SKM-1 treated with dmso at 0.1 percent for 144 hours (cell line): ENCODE measurements at regions not wholly inside any gene's neighbourhood (a gene's known extent, or its start where the extent isn't known, plus 50 kb on each side); places are given as distances from the start of the nearest gene placed in this dataset.
A peak's percentile ranks its signal among the peaks of the same experiment; 100 is the strongest.

Experiments
- DNase-seq: peaks from one replicate; lab custom pipeline; 2025; ENCODE audit not compliant: unreplicated experiment; lab: John Stamatoyannopoulos, UW

DNA sequence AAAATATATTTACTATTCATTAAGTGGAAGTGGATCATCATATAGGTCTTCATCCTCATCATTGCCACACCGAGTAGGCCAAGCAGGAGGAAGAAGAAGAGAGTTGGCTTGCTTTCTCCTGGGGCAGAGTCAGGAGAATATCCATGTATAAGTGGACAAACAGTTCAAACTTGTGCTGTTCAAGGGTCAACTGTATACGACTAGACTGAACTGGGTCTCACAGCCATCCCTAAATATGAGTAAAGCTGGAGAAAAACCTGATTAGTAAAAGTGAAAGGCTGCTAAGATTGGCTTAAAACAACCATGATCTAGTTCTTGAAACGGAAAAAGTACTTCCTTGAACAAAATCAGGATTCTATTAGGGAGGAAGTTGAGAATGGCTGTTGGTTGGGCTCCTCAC, 276.7 kb upstream of the ADRA1B start:
- no peak for DNase-seq

DNA sequence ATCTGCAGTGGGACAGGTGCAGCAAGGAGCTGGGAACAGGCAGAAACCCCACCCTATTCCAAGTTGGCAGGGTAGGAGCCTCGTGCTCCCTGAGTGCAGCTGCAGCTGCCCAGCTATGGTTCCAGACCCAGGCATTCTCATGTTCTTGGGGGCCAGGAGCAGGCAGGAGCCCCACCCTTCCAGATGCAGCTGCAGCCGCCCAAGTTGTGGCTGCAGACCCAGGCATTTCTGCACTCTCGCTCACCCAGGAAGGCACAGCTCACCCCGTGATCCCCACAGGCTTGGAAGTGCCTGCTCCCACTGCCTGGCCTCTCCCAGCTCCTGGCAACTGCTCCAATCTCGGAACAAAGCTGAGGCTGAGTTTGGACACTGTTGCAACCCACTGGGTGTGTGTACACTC, 275.8 kb upstream of the ADRA1B start:
- no peak for DNase-seq

DNA sequence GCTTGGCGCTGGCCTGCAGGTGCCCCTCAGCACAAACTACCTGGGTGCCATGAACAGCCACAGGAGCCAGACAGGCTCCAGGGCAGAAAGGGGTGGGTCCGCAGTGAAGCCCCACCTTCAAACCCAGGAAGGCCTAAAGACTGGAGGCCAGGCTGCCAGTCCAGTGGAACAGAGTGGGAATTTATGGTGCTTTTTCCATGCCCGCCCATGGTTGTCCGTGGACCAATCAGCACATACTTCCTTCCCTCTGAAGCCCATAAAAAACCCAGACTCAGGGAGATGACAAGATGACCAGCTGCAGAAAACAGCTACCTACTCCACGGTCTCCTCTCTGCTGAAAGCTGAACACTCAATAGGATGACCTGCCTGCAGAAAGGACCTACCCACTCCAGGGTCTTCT, 275.4 kb upstream of the ADRA1B start:
- DNase-seq = no peak

DNA sequence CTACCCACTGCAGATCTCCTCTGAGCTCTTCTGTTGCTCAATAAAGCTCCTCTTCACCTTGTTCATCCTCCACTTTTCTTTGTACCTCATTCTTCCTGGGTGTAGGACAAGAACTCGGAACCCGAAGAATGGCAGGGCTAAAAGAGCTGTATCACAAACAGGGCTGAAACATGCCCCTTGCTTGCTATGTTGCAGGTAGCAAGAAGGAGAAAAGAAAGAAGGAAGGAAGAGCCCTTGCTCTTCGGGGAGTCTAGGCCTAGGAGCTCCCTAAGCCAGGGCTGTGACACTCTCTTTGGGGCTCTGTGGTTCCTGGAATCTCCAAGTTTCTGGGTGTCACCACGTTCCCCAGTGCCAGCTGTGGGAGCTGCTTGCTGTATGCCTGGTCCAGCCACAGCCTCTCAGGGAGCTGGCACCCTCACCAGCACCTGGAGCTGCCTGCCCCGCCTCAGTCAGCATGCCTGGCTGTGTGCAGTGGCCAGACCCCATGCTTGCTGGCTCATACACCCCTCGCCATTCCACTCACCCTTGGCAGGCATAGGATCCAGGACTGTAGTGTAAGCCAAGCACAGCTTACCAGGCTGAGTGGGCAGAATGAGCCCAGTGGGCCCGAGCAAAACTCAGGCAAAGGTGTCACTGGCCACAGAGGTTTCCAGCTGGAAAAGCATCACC, 274.8 kb upstream of the ADRA1B start:
- no peak for DNase-seq

DNA sequence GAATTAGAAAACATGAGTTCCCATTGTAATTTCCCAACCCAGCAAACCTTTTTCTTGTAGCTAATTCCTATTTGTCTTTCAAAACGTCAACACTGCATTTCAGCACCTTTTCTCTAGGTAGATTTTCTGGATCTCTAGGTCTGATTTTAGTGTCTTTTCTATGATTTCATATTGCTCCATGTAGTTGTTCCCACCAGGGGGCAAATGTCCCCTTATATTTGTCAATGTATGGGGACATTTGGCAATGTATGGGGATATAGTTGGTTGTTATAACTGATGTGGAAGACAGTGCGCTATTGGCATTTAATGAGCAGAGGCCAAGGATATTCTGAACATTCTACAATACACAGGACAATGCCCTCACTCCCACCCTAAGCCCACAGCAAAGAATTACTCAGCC, 273.9 kb upstream of the ADRA1B start:
- no peak for DNase-seq

DNA sequence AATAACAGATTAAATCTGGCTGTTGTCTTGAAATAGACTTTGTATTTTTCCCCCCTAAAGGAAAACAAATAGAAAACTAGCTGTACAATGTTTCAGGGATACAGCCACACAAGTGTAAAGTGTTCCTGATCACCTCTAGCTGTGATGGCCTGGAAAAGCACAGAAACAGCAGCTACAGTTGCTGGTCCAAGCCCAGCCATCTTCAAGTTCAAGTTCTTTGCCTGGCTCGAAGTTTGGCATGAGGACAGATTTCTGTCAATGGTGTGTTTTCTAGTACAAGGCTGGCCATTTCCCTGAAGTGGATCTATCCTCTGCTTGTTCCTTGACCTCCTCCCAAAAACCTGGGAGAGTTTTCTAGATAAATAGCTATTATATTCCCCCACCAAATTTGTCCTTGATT, 272.2 kb upstream of the ADRA1B start:
- DNase-seq = no peak

DNA sequence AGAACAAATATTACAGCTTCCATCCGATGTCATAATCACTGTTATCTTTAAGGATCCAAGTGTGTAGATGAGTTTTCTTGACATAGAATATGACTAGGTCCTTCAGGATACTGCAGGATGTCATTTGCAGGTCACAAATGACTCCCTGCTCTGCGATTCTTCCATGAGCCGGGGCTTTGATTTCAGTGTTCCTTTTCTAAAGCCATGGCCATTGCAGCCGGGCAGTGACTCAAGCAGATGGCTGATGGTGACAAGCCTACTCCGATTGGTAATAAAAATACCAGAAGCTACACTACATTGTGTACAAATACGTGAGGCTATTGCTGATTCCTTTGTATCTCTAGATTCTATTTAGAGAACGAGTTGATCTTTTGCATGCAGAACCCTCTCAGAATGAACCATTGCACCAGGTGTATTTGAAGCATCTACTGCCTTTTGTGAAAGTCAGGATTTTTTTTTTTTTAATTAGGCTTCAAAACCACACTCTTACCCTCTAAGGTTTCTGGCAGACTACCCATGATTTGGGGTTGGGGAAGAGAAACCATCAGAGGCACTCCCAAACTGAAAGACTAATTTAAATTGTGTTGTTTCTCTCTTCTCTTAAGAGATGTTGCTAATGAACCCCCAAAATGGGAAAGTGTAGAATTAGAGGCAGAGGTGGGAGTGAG, 271.0 kb upstream of the ADRA1B start:
- DNase-seq = no peak

DNA sequence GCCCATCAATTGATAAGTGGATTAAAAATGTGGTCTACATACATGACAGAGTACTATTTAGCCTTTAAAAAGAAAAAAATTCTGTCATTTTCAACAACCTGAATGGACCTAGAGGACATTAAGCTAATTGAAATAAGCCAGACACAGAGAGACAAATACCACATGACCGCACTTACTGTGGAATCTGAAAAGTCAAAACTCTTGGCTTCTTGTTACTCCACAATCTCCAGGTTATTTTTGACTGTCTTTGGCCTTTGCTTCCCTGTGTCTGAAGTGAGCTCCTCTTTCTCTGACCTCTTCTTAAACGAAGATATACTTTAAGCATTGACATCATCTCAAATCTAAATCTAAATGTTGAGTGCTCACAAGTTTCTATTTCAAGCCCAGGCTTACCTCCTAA, 265.5 kb upstream of the ADRA1B start:
- DNase-seq = no peak

DNA sequence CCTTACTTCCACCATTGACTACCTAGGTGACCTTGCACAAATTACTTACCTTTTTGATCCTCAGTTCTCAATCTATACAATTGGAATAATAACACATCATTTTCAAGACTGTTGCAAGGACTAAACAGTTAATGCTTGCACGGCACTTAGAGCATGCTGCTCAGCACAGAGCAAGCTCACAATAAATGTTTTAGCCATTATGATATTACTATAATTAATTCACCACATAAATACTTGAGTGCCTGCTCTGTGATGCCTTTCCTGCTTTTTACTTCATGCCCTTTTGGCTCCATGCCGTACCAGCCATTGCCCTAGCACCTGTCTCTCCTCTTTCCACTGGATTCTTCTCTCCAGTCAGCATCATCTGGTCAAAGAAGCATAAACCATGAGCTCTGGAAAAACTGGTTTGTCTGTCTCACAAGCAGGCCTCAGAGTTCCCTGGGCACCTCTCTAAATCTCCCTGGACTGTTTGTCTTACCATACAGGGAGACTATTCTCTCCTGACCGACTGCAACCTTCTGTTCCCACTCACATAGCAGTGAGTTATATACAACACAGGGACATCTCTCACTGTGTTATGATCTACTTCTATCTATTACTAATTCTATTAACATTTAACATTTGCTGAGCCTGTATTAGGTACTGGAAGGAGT, 260.4 kb upstream of the ADRA1B start:
- DNase-seq = no peak

DNA sequence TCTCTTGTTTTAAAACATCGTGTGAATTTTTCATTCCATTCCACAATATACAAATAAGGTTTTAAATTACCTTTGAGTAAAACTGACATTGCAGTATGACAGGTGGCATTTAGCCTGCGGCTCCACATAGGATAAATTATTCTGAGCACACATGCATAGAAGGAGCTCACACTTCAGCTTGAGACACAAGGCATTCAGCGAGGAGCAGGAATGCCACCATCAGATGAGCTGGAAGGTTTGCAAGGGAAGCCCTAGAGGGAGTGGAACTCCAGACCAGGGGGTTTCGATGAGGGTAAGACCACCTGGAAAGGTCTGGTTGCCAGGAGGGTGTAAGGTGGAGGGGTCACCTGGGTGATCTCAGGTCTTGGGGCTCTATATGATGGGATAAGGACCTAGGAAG, 259.0 kb upstream of the ADRA1B start:
- no peak for DNase-seq

DNA sequence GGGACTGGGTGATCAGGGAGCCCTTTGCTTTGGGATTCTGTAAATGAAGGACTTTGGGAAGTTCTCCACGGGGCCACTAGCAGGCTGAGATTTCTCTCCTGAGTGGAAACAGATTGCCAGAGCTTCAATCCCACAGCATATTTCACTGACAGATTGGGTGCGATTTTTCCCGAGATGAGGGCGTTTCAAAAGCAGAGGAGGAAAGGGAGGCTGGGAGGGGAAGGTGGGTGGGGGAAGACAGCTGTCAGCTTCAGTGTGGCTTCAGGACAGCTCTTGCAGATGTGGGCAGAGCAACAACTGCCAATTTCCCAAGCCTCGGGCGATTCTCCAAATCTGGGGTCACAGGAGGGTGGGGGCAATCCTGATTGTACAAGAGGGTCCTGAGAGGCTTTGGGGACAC, 258.5 kb upstream of the ADRA1B start:
- DNase-seq = no peak

DNA sequence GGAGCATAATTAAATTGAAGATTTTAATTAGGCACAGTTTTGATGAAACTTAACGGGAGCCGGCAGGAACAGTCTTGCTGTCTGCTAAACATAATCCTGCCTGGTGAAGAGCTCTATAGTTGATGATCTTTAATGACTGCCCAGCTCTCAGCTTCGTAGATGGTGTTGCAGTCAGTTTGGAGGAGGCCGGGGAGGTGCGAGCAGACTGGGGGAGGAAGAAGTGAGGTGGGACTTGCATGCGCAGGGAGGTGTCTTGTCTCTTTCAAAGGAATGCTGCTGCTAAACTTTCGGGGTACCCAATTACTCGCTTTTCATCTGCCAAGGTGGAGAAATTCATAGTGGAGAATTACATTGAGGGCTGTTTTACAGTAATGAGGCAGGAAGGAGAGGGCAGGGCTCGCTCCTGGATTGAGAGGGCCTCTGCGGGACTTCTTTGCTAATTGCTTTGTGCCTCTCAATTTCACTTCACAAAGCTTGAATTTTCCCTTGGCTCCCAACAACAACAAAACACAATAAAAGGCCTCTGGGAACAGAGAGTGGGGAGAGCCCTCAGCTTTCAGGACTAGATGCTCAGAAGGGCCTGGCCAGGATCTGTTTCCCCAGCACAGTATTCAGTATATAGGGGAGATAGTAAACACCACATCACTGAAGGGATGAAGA, 257.9 kb upstream of the ADRA1B start:
- no peak for DNase-seq

DNA sequence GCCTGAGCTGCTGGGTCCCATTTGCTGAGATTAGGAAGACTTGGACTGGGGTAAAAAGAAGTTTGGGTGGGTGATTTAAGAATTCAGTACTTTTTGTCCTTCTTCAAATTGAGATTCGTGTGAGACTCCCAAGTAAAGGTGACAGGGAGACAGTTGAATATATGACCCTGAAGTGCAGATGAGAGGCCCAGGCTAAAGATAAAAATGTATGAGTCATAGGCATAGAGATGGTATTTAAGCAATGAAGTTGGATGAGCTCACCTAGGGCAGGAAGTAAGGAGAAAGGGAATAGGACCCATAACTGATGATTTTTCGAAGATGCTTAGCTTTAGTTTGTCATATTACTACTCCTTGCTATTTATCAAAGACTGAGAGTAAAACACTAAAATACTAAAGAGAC, 255.9 kb upstream of the ADRA1B start:
- DNase-seq = no peak

DNA sequence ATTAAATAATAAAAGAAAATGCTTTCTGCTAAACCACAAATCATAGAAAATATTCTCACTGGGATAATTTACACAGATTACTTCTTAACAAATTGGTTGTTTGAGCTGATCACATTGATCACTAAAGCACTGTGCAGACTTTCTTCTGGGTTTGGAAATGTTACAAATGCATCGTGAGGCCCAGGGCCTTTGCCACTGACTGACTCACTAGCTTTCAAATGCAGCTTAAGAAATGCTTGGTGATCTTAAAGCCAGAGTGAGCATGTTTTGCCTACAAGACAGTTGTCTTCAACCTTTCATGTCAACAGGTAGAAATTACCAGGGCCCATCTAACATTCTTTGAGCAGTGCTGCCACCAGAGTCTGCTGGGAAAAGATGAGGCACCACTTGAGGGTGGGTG, 252.3 kb upstream of the ADRA1B start:
- DNase-seq = no peak

DNA sequence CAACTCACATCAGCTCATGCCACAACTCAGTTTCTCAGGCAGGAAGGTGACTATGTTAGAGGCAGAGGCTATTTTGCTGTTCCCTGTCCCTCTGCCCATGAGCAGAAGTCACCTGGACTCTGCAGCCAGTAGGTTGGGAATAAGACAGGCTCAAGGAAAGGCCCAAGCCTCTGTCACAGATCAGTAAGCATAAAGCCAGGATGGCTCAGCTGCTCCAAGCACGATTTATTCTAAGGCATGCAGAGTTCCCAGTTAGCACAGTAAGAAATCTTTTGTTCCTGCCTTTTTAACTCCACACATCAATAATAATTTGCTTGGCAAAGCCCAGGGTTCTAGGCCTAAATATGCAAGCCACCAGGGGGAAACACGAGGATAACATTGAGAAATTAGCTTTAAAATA, 249.0 kb upstream of the ADRA1B start:
- DNase-seq = no peak

DNA sequence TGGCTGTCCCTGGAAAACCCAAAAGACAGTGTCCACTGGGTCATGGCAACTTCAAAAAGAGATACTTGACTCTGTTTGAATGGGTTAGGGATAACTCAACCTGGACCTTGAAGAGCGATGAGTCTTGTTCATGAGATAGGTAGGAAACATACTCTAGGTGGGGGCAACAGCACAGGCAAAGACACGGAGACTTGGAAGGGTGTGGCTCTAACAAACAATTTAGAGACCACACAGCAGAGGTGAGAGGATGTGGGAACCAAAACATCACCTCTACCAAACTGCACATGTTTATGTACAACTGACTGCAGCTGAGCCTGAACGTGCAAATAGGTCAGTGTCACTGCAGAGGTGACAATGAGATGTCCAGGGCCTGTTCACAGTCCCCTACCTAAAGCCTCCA, 247.7 kb upstream of the ADRA1B start:
- DNase-seq = no peak

DNA sequence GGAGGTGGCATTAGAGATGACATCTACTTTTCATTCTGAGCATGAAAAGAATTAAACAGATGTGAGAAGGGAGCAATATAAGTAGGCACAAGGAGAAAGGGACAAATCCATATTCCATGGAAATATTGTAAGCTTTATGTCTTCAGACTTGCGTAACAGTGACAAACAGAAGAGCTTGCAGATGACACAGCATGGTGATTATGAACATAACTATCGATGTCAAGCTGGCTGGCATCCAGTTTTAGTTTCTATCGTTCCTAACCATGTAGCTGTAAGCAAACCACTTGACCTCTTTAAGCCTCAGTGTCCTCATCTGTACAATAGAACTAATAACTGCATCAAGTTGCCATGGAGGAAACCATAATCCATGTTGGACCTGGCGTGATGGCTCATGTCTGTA, 246.7 kb upstream of the ADRA1B start:
- no peak for DNase-seq

DNA sequence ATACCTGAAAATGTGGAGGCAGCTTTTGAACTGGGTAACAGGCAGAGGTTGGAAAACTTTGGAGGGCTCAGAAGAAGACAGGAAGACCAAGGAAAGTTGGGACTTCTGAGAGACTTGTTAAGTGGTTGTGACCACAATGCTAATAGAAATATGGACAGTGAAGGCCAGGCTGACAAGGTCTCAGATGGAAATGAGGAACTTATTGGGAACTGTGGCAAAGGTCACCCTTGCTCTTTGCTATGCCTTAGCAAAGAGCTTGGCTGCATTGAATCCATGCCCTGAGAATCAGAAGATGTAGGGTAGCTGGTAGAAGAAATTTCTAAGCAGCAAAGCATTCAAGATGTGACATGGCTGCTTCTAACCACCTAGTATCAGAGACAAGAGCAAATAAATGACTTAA, 244.4 kb upstream of the ADRA1B start:
- DNase-seq = peak; percentile 11

DNA sequence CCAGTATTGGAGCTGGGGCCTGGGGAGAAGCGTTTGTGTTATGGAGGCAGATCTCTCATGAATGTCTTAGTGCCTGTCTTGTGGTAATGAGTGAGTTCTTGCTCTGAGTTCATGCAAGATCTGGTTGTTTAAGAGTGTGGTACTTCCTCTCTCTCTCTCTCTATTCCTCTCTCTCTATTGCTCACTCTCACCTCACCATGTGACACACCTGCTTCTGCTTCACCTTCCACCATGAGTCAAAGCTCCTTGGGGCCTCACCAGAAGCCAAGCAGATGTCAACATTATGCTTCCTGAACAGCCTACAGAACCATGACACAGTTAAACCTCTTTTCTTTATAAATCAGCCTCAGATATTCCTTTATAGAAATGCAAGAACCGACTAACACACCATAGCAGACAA, 242.7 kb upstream of the ADRA1B start:
- no peak for DNase-seq

DNA sequence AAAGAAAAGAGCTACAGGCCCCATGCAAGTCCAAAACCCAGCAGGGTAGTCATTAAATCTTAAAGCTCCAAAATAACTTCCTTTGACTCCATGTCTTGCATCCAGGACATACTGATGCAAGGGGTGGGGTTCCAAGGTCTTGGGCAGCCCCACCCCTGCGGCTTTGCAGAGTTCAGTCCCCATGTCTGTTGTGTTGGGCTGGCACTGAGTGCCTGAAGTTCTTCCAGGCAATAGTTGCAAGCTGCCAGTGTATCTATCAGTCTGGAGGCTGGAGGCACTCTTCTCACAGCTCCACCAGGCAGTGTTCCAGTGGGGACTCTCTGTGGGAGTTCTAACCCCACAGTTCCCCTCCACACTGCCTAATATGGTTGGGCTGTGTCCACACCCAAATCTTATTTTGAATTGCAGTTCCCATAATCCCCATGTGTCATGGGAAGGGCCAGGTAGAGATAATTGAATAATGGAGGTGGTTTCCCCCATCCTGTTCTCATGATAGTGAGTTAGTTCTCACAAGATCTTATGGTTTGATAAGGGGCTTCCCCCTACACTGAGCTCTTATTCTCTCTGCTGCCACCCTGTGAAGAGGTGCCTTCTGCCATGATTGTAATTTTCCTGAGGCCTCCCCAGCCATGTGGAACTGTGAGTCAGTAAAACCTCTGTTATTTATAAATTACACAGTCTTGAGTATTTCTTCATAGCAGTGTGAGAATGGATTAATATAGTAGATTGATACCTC, 237.5 kb upstream of the ADRA1B start:
- no peak for DNase-seq

DNA sequence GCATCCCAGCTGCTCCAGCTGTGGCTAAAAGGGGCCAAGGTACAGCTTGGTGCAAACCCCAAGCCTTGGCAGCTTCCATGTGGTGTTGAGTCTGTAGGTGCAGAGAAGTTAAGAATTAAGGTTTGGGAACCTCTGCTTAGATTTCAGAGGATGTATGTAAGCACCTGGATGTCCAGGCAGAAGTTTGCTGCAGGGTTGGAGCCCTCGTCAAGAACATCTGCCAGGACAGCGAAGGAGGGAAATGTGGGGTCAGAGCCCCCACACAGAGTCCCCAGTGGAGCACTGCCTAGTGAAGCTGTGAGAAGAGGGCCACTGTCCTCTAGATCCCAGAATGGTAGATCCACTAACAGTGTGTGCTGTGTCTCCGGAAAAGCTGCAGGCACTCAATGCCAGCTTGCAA, 236.2 kb upstream of the ADRA1B start:
- no peak for DNase-seq
